Gastrocnemius medialis (tissue), 4 donors: ENCODE measurements at regions not wholly inside any gene's neighbourhood (a gene's known extent, or its start where the extent isn't known, plus 50 kb on each side); places are given as distances from the start of the nearest gene placed in this dataset.

Experiments
- ATAC-seq, 2 donors: fragments of 150-250 bp; one replicate each; pipeline ENCODE4 v1.9.1; 2016
- DNase-seq, 2 donors: peaks; one replicate each; pipeline ENCODE4 v3.0.0-alpha.2; 2019
- H3K27ac ChIP-seq, 4 donors: fragments of 200-600 bp; sonication (generic); 1 replicate in 1 of 4; 2 replicates in 3 of 4; pipeline ENCODE4 v1.5.1; 2016 to 2018; ENCODE audit warnings: mild to moderate bottlenecking in 2 of 4, moderate library complexity in 1 of 4
- H3K27me3 ChIP-seq, 3 donors: fragments of 200-600 bp; sonication (generic) in 2 of 3; 1 replicate in 1 of 3; 2 replicates in 2 of 3; pipeline versions ENCODE4 v1.5.1 to v1.6.0; 2016 to 2019; ENCODE audit warnings: mild to moderate bottlenecking in 1 of 3, moderate library complexity in 1 of 3
- H3K36me3 ChIP-seq, 2 donors: fragments of 200-600 bp; sonication (generic) in 1 of 2; one replicate each; pipeline ENCODE4 v1.5.1; 2017 to 2018
- H3K4me1 ChIP-seq, 2 donors: fragments of 200-600 bp; sonication (generic) in 1 of 2; one replicate each; pipeline ENCODE4 v1.5.1; 2016 to 2017; ENCODE audit warnings: mild to moderate bottlenecking in 2 of 2
- H3K4me3 ChIP-seq, 4 donors: fragments of 200-600 bp; sonication (generic) in 3 of 4; 1 replicate in 1 of 4; 2 replicates in 3 of 4; pipeline ENCODE4 v1.5.1; 2016 to 2019; ENCODE audit warnings: mild to moderate bottlenecking in 2 of 4
- H3K9me3 ChIP-seq, 3 donors: fragments of 200-600 bp; sonication (generic) in 2 of 3; 1 replicate in 1 of 3; 2 replicates in 2 of 3; pipeline ENCODE4 v1.5.1; 2016 to 2019
- POLR2A ChIP-seq, 2 donors: fragments of 450-650 bp; IDR thresholded peaks; one replicate each; pipeline ENCODE4 v1.6.1; 2017; ENCODE audit warnings: antibody characterized with exemption in 2 of 2, mild to moderate bottlenecking in 2 of 2, moderate library complexity in 2 of 2
- in situ Hi-C, 4 donors: fragments of 200-750 bp; cut with MboI; loops; one replicate each; pipeline versions ENCODE4 v1.15.0 to v1.8.0; 2017; ENCODE audit warnings: low sequenced_read_pairs in 4 of 4
- intact Hi-C: fragments of 100-400 bp; cut with DNase I; formaldehyde crosslinking; loops from one replicate; pipeline ENCODE4 v1.15.1; 2023; ENCODE audit warnings: low total_unique reads
- TF ChIP-seq, protein P1 (sequence below), 5 experiments: fragments of 450-650 bp in 3 of 5; fragments of 200-600 bp in 2 of 5; sonication (generic) in 2 of 5; IDR thresholded peaks in 4 of 5; conservative IDR thresholded peaks in 1 of 5; 1 replicate in 4 of 5; 2 replicates in 1 of 5; pipeline ENCODE4 v1.5.1; 2016 to 2019; ENCODE audit warnings: antibody characterized with exemption in 5 of 5, mild to moderate bottlenecking in 3 of 5, moderate library complexity in 3 of 5

DNA sequence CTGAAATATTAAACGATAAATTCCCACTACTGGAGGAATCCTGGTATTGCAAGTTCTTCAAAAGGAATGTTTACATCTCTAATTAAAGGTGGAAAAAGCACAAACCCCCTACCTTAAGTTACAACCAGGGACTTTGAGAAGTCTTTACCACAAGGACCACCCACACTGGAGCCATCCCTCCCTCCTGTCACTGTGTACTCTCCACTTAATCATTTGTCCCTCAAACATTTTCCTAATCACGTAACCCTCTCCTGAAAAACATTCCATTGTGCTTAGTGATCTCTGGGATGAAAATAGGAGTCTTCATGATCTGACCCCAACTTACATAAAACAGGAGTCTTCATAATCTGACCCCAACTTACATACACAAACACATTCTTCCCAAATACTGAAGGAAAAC is 85.7 kb downstream of the SUCLG1 start:
- intact Hi-C loops (no loop called here), in situ Hi-C loops (no loop called here)
- no peaks in the 10 kb centered on the region for H3K4me1 ChIP-seq
- no peak overlapping the region for H3K4me3 ChIP-seq
- H3K27ac ChIP-seq, result no peak overlapping the region
- TF ChIP-seq, protein P1, sequence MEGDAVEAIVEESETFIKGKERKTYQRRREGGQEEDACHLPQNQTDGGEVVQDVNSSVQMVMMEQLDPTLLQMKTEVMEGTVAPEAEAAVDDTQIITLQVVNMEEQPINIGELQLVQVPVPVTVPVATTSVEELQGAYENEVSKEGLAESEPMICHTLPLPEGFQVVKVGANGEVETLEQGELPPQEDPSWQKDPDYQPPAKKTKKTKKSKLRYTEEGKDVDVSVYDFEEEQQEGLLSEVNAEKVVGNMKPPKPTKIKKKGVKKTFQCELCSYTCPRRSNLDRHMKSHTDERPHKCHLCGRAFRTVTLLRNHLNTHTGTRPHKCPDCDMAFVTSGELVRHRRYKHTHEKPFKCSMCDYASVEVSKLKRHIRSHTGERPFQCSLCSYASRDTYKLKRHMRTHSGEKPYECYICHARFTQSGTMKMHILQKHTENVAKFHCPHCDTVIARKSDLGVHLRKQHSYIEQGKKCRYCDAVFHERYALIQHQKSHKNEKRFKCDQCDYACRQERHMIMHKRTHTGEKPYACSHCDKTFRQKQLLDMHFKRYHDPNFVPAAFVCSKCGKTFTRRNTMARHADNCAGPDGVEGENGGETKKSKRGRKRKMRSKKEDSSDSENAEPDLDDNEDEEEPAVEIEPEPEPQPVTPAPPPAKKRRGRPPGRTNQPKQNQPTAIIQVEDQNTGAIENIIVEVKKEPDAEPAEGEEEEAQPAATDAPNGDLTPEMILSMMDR (IDR thresholded peaks at IDR 0.05 in 4 of 5, conservative IDR thresholded peaks at IDR 0.05 in 1 of 5), result no peak
- DNase-seq (no peak), ATAC-seq (no peak)
- no peaks in the 10 kb centered on the region for H3K9me3 ChIP-seq
- no peaks in the 10 kb centered on the region for H3K27me3 ChIP-seq
- no peaks in the 10 kb centered on the region for H3K36me3 ChIP-seq

DNA sequence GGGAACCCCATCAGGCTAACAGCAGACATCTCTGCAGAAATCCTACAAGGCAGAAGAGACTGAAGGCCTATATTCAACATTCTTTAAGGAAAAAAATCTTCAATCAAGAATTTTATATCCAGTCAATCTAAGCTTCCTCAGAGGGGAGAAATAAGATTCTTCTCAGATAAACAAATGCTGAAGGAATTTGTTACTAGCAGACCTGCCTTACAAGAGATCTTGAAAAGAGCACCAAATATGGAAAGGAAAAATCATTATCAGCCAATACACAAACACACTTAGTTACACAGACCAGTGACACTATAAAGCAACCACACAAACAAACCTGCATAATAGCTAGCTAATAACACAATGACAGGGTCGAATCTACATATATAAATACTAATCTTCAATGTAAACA is 96.5 kb downstream of the SUCLG1 start:
- Histone ChIP-seq H3K27me3 (no peaks in the 10 kb centered on the region), H3K27ac (no peak overlapping the region), H3K9me3 (peaks cover 0 to 8% (median 0%) of the 10 kb centered on the region in 3 donors), H3K36me3 (no peaks in the 10 kb centered on the region), H3K4me1 (no peaks in the 10 kb centered on the region), H3K4me3 (no peak overlapping the region)
- DNase-seq (no peak), ATAC-seq (no peak)
- TF ChIP-seq, protein P1 (IDR thresholded peaks at IDR 0.05 in 4 of 5, conservative IDR thresholded peaks at IDR 0.05 in 1 of 5), result no peak
- no peak for TF ChIP-seq POLR2A (IDR thresholded peaks at IDR 0.05)
- intact Hi-C loops (no loop called here), in situ Hi-C loops (no loop called here)

DNA sequence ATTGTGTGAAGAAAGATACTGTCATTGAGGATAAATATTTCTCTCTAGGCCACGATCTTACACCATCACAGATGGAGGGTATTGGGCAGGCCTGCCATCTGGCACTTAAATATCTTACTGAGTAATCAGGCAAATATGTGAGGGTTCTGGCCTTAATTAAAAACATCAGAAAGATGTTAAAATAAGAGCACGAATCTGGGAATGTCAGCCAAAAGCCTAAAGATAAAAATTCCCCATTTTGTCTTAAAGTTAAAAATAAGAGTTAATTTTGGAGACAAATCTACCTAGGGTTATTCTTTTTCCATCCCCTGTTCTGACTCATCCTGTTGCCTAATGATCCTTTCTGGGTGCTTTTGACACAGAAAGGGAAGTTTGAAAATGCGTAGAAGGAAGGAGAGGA is 121.0 kb downstream of the SUCLG1 start:
- in situ Hi-C loops, result no loop called here

DNA sequence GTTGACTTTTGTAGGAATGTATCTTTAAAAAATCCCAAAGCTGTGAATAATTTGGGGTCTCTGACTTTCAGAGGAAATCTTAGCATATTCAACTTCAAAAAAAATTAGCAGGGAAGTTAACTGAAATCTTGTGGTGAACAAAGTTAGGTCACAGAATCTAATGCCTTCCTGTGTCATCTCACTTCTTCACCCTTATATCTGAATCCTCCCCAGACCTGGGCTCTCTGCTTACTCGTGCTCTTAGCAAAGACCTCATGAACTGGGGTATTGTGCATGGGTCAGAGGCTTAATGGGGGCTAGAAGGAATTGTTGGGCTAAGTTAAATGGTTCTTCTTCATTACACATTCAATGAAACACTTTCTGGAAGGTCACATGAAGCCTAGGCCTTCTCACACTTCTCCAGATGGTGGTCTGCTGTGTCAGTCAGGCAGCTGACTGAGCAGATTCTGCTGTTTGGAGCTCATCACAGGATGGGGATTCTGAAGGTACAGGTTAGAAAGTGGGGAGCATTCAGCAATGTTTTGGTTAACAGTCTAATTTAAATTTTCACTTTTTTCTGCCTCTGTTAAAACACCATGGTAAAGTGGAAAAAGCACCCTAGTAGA is 131.3 kb downstream of the SUCLG1 start:
- Histone ChIP-seq H3K4me3 (no peak overlapping the region), H3K36me3 (no peaks in the 10 kb centered on the region), H3K27ac (no peak overlapping the region), H3K4me1 (no peaks in the 10 kb centered on the region), H3K27me3 (no peaks in the 10 kb centered on the region), H3K9me3 (no peaks in the 10 kb centered on the region)
- in situ Hi-C loops (no loop called here), intact Hi-C loops (no loop called here)
- ATAC-seq, result no peak
- DNase-seq, result no peak
- TF ChIP-seq, protein P1 (IDR thresholded peaks at IDR 0.05 in 4 of 5, conservative IDR thresholded peaks at IDR 0.05 in 1 of 5), result no peak
- TF ChIP-seq POLR2A (IDR thresholded peaks at IDR 0.05), result no peak

More for the DNA sequence above, 121.0 kb downstream of the SUCLG1 start:
- Histone ChIP-seq H3K36me3 (no peaks in the 10 kb centered on the region), H3K27ac (no peak overlapping the region), H3K27me3 (no peaks in the 10 kb centered on the region), H3K4me1 (no peaks in the 10 kb centered on the region), H3K9me3 (no peaks in the 10 kb centered on the region), H3K4me3 (no peak overlapping the region)
- DNase-seq (no peak), ATAC-seq (no peak)
- intact Hi-C loops, result no loop called here
- TF ChIP-seq, protein P1 (IDR thresholded peaks at IDR 0.05 in 4 of 5, conservative IDR thresholded peaks at IDR 0.05 in 1 of 5), result no peak
- TF ChIP-seq POLR2A (IDR thresholded peaks at IDR 0.05), result no peak

DNA sequence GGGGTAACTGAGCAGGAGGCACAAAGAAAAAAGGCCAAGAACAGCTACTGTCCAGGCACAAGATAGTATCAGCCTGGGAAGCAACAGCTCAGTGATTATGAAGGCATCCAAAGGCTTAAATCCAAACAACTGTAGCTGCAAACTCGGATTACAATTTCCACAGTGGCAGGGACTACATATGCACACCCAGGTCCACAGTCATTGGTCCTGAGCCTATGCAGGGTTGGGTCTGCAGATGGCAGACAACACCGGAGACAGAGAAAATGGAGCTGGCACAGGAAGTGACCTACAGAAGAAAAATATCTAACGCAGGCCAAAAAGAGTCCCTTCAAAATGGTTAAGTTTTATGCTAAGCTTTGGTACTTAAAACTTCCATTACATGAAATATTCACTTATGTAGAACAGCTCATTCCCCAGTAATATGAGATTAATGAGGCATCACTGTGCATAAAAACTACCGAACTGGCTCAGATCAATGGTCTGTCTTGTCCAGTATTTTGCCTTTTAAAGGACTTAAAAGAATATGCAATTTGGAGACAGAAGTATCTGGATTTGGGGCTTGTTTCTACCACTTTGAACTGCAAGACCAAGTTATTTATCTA is 132.1 kb downstream of the SUCLG1 start:
- TF ChIP-seq, protein P1 (IDR thresholded peaks at IDR 0.05 in 4 of 5, conservative IDR thresholded peaks at IDR 0.05 in 1 of 5), result no peak
- no peak for TF ChIP-seq POLR2A (IDR thresholded peaks at IDR 0.05)
- in situ Hi-C loops, result no loop called here

More for the DNA sequence above, 132.1 kb downstream of the SUCLG1 start:
- Histone ChIP-seq H3K4me3 (no peak overlapping the region), H3K27me3 (no peaks in the 10 kb centered on the region), H3K4me1 (no peaks in the 10 kb centered on the region), H3K9me3 (no peaks in the 10 kb centered on the region), H3K36me3 (no peaks in the 10 kb centered on the region), H3K27ac (no peak overlapping the region)
- no peak for DNase-seq
- intact Hi-C loops, result no loop called here
- ATAC-seq, result no peak
